ENCODE measurements at regions not wholly inside any gene's neighbourhood (a gene's known extent, or its start where the extent isn't known, plus 50 kb on each side); places are given as distances from the start of the nearest gene placed in this dataset.

GRCh38 chr2:19833978-19834377 is 67.8 kb downstream of the TTC32 start:
- no peak for TF ChIP-seq CTCF (IDR thresholded peaks at IDR 0.05)
- Histone ChIP-seq H3K4me3 (no peak overlapping the region), H3K27me3 (ENCODE audit: low read depth) (no peaks in the 10 kb centered on the region), H3K4me1 (no peaks in the 10 kb centered on the region), H3K36me3 (no peaks in the 10 kb centered on the region), H3K9me3 (no peaks in the 10 kb centered on the region), H3K27ac (no peak overlapping the region)
- ATAC-seq (no peak), DNase-seq (no peak)
- intact Hi-C loops (cut with DNase I) = loop anchor here (10.0 kb wide), 1 partner anchor 1209 kb away; no protein-coding TSS in a partner anchor

DNA sequence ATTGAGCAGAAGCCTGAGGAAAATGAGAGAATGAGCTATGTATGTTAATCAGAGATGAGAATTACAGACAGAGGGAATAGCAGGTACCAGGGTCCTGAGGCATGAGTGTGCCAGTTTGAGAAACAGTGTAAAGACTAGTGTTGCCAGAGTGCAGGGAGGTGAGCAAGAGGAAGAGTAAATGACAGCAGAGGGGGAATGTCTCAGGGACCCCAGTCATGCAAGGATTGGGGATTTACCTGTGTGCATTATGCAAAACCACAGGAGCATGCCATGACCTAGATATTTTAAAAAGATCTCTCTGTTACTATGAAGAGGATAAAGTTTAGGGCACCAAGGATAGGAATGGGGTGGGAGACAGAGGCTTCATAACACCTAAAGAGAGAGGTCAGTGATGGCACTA is 72.1 kb downstream of the TTC32 start:
- H3K27ac ChIP-seq = no peak overlapping the region
- no peaks in the 10 kb centered on the region for H3K4me1 ChIP-seq
- ATAC-seq (no peak), DNase-seq (no peak)
- H3K27me3 ChIP-seq (ENCODE audit: low read depth) = no peaks in the 10 kb centered on the region
- intact Hi-C loops (cut with DNase I) = loop anchor here (10.0 kb wide), 1 partner anchor 1205 kb away; no protein-coding TSS in a partner anchor
- no peak for TF ChIP-seq CTCF (IDR thresholded peaks at IDR 0.05)
- H3K4me3 ChIP-seq = no peak overlapping the region
- H3K9me3 ChIP-seq = no peaks in the 10 kb centered on the region
- no peaks in the 10 kb centered on the region for H3K36me3 ChIP-seq

GRCh38 chr2:19826874-19827273 is 74.9 kb downstream of the TTC32 start:
- DNase-seq (no peak), ATAC-seq (no peak)
- no peak for TF ChIP-seq CTCF (IDR thresholded peaks at IDR 0.05)
- Histone ChIP-seq H3K4me1 (no peaks in the 10 kb centered on the region), H3K27me3 (ENCODE audit: low read depth) (no peaks in the 10 kb centered on the region), H3K9me3 (no peaks in the 10 kb centered on the region), H3K36me3 (no peaks in the 10 kb centered on the region), H3K27ac (no peak overlapping the region), H3K4me3 (no peak overlapping the region)
- intact Hi-C loops (cut with DNase I) = no loop called here

DNA sequence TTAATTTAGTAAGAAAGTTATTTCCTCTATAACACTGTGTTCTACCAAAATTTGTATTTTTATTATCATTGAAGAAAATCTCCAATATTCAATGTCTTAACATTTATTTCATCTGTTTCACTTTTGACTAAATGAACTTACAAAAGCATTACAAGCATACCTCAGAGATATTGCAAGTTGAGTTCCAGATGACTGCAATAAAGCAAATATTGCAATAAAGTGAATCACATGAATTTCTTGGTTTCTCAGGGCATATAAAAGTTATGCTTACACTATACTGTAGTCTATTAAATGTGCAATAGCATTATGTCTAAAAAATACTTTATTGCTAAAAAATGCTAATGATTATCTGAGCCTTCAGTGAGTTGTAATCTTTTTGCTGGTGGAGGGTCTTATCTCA is 78.3 kb downstream of the TTC32 start:
- intact Hi-C loops (cut with DNase I) = no loop called here
- Histone ChIP-seq H3K36me3 (no peaks in the 10 kb centered on the region), H3K9me3 (no peaks in the 10 kb centered on the region), H3K4me3 (no peak overlapping the region), H3K4me1 (no peaks in the 10 kb centered on the region), H3K27ac (no peak overlapping the region), H3K27me3 (ENCODE audit: low read depth) (no peaks in the 10 kb centered on the region)
- DNase-seq = no peak
- ATAC-seq = no peak
- no peak for TF ChIP-seq CTCF (IDR thresholded peaks at IDR 0.05)

DNA sequence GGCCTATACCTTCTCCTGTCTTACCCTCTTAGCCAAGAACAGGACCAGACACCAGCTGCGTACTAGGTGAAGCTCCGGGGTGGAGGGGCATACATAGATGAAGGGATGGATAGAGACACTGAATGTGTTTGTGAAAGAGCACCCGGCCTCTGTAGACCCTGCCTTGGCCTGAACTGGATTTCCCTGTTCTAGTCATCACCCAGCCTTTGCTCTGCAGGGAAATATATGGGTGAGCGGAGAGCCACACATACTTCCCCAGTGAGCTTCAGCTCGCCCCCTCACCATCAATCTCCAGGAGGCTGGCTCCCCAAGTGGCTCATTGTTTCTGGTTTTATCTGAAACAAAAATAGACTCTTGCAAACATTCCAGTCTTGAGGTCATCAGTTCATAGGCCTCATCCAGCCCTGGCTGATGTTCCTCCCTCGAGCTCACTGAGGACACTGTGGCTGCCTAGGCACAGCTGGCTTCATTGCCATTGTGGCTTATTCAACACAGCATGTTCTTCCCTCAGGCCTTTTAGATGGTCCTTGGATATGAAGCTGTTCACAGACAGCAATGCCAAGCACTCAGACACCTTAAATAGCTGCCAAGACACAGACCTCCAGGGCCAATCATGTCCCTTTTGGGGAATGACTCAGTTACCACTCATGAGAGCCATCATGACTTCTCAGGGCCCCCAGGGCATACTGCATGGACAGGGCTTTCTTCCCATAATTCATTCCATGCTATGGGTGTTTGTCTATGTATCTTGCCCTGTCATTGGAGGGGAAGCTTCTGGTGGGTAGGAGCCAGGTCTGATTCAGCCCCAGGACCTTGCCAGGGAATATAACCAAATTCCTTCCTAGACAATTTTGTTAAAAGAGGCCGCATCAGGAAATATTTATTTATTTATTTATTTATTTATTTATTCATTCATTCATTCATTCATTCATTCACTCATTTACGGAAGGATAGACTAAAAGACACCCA is 82.4 kb downstream of the TTC32 start:
- Histone ChIP-seq H3K27me3 (ENCODE audit: low read depth) (no peaks in the 10 kb centered on the region), H3K4me3 (no peak overlapping the region), H3K27ac (no peak overlapping the region), H3K36me3 (no peaks in the 10 kb centered on the region), H3K9me3 (no peaks in the 10 kb centered on the region), H3K4me1 (no peaks in the 10 kb centered on the region)
- DNase-seq = no peak
- TF ChIP-seq CTCF (IDR thresholded peaks at IDR 0.05) = no peak
- no peak for ATAC-seq
- intact Hi-C loops (cut with DNase I) = no loop called here
